OCI-LY1 (cell line): ENCODE measurements at regions not wholly inside any gene's neighbourhood (a gene's known extent, or its start where the extent isn't known, plus 50 kb on each side); places are given as distances from the start of the nearest gene placed in this dataset.

Source experiments
- EZH2 ChIP-seq: fragments of 200-600 bp; sonication (generic), shearing (Covaris generic); IDR thresholded peaks from 2 replicates; pipeline ENCODE4 v1.8.0; 2017; ENCODE audit warnings: borderline replicate concordance, mixed run types, mild to moderate bottlenecking, antibody characterized with exemption, low read length, moderate library complexity, mixed read lengths
- TF ChIP-seq, protein P1 (sequence below): fragments of 200-600 bp; sonication (generic), shearing (Covaris generic); IDR thresholded peaks from 2 replicates; pipeline ENCODE4 v1.5.1; 2017; ENCODE audit warnings: mild to moderate bottlenecking, antibody characterized with exemption, low read length, moderate library complexity, mixed read lengths

DNA sequence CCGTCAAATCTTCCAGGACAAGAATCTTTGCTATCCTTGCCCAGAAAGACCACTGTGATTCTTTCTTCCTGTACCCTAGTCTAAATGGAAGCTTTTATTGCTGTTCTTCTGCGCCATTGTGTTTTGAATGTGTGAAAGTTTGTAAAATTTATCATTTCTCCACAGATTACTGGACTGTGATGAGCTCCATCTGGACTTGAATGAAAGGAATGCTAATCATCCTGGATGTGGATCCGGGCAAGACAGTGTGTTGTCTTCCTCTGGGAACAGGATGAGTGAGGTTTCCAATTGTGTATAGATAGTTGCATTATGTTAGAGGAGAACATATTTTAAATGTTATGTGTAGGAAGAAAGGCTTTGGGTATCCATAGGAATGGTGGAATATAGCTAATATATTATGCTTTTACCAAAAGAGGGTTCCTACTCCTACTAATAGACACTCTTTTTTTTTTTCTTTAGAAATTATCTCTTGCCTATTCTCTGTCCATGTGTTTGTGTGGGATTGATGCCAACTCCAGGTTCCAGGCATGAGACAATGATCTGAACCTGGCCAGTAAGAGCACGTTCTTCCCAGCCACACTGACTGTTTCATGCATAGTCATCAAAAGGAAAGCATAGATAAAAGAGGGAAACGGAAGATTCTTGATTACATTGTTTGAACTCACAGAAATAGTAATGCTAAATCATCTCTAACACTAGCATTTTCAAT is 803.6 kb upstream of the ADGRL3 start:
- TF ChIP-seq, protein P1, sequence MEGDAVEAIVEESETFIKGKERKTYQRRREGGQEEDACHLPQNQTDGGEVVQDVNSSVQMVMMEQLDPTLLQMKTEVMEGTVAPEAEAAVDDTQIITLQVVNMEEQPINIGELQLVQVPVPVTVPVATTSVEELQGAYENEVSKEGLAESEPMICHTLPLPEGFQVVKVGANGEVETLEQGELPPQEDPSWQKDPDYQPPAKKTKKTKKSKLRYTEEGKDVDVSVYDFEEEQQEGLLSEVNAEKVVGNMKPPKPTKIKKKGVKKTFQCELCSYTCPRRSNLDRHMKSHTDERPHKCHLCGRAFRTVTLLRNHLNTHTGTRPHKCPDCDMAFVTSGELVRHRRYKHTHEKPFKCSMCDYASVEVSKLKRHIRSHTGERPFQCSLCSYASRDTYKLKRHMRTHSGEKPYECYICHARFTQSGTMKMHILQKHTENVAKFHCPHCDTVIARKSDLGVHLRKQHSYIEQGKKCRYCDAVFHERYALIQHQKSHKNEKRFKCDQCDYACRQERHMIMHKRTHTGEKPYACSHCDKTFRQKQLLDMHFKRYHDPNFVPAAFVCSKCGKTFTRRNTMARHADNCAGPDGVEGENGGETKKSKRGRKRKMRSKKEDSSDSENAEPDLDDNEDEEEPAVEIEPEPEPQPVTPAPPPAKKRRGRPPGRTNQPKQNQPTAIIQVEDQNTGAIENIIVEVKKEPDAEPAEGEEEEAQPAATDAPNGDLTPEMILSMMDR = no peak
- TF ChIP-seq EZH2 = no peak
